ENCODE measurements at regions not wholly inside any gene's neighbourhood (a gene's known extent, or its start where the extent isn't known, plus 50 kb on each side); places are given as distances from the start of the nearest gene placed in this dataset.

- no peak for DNase-seq (ENCODE audit: low read depth)
- no peak overlapping the region for H3K4me3 ChIP-seq (ENCODE audit: control insufficient read depth, low read depth, low read length)
- TF ChIP-seq, protein P1, sequence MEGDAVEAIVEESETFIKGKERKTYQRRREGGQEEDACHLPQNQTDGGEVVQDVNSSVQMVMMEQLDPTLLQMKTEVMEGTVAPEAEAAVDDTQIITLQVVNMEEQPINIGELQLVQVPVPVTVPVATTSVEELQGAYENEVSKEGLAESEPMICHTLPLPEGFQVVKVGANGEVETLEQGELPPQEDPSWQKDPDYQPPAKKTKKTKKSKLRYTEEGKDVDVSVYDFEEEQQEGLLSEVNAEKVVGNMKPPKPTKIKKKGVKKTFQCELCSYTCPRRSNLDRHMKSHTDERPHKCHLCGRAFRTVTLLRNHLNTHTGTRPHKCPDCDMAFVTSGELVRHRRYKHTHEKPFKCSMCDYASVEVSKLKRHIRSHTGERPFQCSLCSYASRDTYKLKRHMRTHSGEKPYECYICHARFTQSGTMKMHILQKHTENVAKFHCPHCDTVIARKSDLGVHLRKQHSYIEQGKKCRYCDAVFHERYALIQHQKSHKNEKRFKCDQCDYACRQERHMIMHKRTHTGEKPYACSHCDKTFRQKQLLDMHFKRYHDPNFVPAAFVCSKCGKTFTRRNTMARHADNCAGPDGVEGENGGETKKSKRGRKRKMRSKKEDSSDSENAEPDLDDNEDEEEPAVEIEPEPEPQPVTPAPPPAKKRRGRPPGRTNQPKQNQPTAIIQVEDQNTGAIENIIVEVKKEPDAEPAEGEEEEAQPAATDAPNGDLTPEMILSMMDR (IDR thresholded peaks at IDR 0.05; ENCODE audit: control insufficient read depth, insufficient read depth, low read depth, low read length, missing control alignments): no peak
These were observed 288.0 kb upstream of the AKR1E2 start for GRCh38 chr10:4538016-4538415.

DNA sequence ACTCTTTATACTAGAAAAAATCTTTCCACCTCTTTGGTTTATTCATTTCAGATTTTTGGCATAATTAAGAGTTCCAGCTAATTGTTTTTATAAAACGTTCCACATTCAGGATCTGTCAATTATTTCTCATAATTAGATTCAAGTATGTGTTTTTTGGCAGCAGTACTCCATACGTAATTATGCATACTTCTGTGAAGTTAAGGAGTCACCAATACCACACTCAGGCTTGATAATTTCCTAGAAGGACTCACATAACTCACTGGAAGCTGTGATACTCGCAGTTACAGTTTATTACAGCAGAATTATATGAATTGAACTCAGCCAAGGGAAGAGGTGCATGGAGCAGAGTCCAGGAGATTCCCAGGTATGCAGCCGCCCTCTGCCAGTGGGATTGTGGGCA, 290.5 kb upstream of the AKR1E2 start:
- TF ChIP-seq, protein P1 (IDR thresholded peaks at IDR 0.05; ENCODE audit: control insufficient read depth, insufficient read depth, low read depth, low read length, missing control alignments): no peak
- H3K4me3 ChIP-seq (ENCODE audit: control insufficient read depth, low read depth, low read length): no peak overlapping the region
- no peak for DNase-seq (ENCODE audit: low read depth)

DNA sequence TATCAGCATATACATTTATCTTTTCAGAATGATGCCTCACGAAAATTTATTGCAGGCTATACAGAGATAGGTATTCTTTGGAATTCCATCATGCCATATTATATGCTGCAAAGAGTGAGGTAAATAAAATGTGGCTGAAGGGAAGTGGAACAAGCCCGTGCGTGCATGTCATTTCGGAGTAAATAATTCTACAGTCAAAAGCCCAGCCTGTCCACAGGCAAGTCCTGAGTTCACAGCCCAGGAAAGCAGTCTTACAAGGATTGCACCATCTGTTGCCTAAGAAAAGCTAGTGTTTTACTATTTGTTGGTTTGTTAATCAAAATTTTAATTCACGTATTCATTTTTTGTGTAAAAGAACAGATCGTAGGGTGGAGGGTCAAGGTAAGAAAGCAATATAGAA, 292.4 kb upstream of the AKR1E2 start:
- H3K4me3 ChIP-seq (ENCODE audit: control insufficient read depth, low read depth, low read length): no peak overlapping the region
- DNase-seq (ENCODE audit: low read depth): no peak
- TF ChIP-seq, protein P1 (IDR thresholded peaks at IDR 0.05; ENCODE audit: control insufficient read depth, insufficient read depth, low read depth, low read length, missing control alignments): no peak

- TF ChIP-seq, protein P1 (IDR thresholded peaks at IDR 0.05; ENCODE audit: control insufficient read depth, insufficient read depth, low read depth, low read length, missing control alignments): no peak
- DNase-seq (ENCODE audit: low read depth): no peak
- H3K4me3 ChIP-seq (ENCODE audit: control insufficient read depth, low read depth, low read length): no peak overlapping the region
These were observed 293.0 kb upstream of the AKR1E2 start for GRCh38 chr10:4532976-4533375.

DNA sequence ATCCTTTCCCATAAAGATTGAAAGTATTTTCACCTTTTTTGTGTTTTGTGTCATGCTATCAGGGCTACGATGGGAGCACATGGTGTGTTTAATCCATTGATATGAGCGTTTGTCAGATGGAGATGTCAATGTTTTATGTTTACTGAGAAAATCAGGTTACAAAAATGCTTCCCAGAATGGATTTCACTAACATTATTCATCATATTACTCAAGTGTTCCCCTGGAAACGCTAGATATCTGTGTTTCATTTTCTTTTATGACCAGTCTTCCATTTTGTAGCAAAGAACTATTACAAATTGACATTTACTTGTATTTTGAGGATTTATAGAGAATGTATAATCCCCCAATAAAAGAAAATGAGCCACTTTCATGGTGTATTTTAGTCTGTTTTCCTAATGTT, 293.5 kb upstream of the AKR1E2 start:
- DNase-seq (ENCODE audit: low read depth): peak; percentile 78
- TF ChIP-seq, protein P1 (IDR thresholded peaks at IDR 0.05; ENCODE audit: control insufficient read depth, insufficient read depth, low read depth, low read length, missing control alignments): no peak
- no peak overlapping the region for H3K4me3 ChIP-seq (ENCODE audit: control insufficient read depth, low read depth, low read length)

GRCh38 chr10:4532011-4532410, 294.0 kb upstream of the AKR1E2 start:
- no peak overlapping the region for H3K4me3 ChIP-seq (ENCODE audit: control insufficient read depth, low read depth, low read length)
- TF ChIP-seq, protein P1 (IDR thresholded peaks at IDR 0.05; ENCODE audit: control insufficient read depth, insufficient read depth, low read depth, low read length, missing control alignments): no peak
- DNase-seq (ENCODE audit: low read depth): no peak

DNA sequence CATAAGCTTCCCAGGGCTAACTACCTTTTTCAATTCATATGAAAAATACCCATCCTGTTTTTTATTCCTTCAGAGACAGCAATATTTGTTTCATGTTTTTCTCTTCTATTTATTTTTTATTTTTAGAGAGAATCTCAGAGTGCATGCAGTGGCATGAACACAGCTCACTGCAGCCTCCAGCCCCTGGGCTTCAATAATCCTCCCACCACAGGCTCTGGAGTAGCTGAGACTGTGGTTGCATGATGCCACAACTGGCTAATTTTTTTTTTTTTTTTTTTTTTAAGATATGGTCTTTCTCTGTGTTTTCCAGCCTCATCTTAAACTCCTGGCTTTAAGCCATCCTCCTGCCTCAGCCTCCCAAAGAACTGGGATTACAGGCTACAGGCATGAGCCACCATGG, 296.7 kb upstream of the AKR1E2 start:
- no peak for DNase-seq (ENCODE audit: low read depth)
- TF ChIP-seq, protein P1 (IDR thresholded peaks at IDR 0.05; ENCODE audit: control insufficient read depth, insufficient read depth, low read depth, low read length, missing control alignments): no peak
- no peak overlapping the region for H3K4me3 ChIP-seq (ENCODE audit: control insufficient read depth, low read depth, low read length)

Data from AG09309 (cell line).